NCI-H187 (cell line): ENCODE measurements at regions not wholly inside any gene's neighbourhood (a gene's known extent, or its start where the extent isn't known, plus 50 kb on each side); places are given as distances from the start of the nearest gene placed in this dataset.
A peak's percentile ranks its signal among the peaks of the same experiment; 100 is the strongest.

Experiments
- DNase-seq, 2 experiments: peaks; one replicate each; lab custom pipeline; 2025; lab: John Stamatoyannopoulos, UW

- peak in 1 of 2 experiments; percentile 29 for DNase-seq
Measured at GRCh38 chr20:46811224-46812084, 83.2 kb upstream of the EYA2 start.

GRCh38 chr20:46814366-46815232, 80.0 kb upstream of the EYA2 start:
- peak; percentile 26 to 63 for DNase-seq

- no peak for DNase-seq
Measured at GRCh38 chr20:46816097-46816496, 78.5 kb upstream of the EYA2 start.

GRCh38 chr20:46816886-46817638, 77.6 kb upstream of the EYA2 start:
- DNase-seq, result no peak

- DNase-seq, result no peak
Measured at GRCh38 chr20:46820682-46821081, 74.0 kb upstream of the EYA2 start.

GRCh38 chr20:46823271-46823751, 71.3 kb upstream of the EYA2 start:
- no peak for DNase-seq

- no peak for DNase-seq
Measured at GRCh38 chr20:46823753-46824152, 70.9 kb upstream of the EYA2 start.

- DNase-seq, result no peak
Measured at GRCh38 chr20:46826343-46826984, 68.2 kb upstream of the EYA2 start.

GRCh38 chr20:46827718-46828458, 66.8 kb upstream of the EYA2 start:
- no peak for DNase-seq

GRCh38 chr20:46828471-46828870, 66.2 kb upstream of the EYA2 start:
- no peak for DNase-seq

- no peak for DNase-seq
Measured at GRCh38 chr20:46830886-46831632, 63.6 kb upstream of the EYA2 start.

GRCh38 chr20:46831633-46832011, 63.0 kb upstream of the EYA2 start:
- DNase-seq, result no peak

- DNase-seq, result no peak
Measured at GRCh38 chr20:46832555-46832954, 62.1 kb upstream of the EYA2 start.

GRCh38 chr20:46833360-46833759, 61.3 kb upstream of the EYA2 start:
- DNase-seq, result no peak

- DNase-seq, result no peak
Measured at GRCh38 chr20:46835418-46835817, 59.2 kb upstream of the EYA2 start.

- no peak for DNase-seq
Measured at GRCh38 chr20:46837083-46837482, 57.6 kb upstream of the EYA2 start.

- no peak for DNase-seq
Measured at GRCh38 chr20:46838011-46838410, 56.6 kb upstream of the EYA2 start.

- no peak for DNase-seq
Measured at GRCh38 chr20:46840054-46840729, 54.5 kb upstream of the EYA2 start.
